ENCODE measurements at regions not wholly inside any gene's neighbourhood (a gene's known extent, or its start where the extent isn't known, plus 50 kb on each side); places are given as distances from the start of the nearest gene placed in this dataset.
"Not testable (repeated sequence)": the region's sequence is repeated elsewhere in the genome, so short reads cannot be mapped to it uniquely, and the experiment has no call there.

DNA sequence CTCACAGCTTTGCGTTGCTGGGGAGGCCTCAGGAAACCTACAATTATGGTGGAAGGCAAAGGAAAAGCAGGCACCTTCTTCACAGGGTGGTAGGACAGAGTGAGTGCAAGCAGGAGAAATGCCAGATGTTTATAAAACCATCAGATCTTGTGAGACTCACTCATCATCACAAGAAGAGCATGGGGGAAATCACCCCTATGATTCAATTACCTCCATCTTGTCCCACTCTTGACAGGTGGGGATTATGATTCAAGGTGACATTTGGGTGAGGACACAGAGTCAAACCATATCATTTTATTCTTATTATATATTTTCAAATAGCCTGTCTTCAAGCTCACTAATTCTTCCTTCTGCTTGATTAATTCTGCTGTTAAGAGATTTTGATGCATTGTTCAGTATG lies 665.3 kb downstream of the TRHDE start:
- TF ChIP-seq Cebpa-rat (IDR thresholded peaks at IDR 0.05) = no peak
- Histone ChIP-seq H3K4me2 (no peak overlapping the region), H3K4me1 (no peaks in the 10 kb centered on the region), H3K36me3 (no peaks in the 10 kb centered on the region), H3K27ac (no peak overlapping the region), H3K27me3 (no peaks in the 10 kb centered on the region), H3K4me3 (no peak overlapping the region), H4K20me1 (no peaks in the 10 kb centered on the region), H3K9ac (no peak overlapping the region), H3K9me3 (no peaks in the 10 kb centered on the region)

DNA sequence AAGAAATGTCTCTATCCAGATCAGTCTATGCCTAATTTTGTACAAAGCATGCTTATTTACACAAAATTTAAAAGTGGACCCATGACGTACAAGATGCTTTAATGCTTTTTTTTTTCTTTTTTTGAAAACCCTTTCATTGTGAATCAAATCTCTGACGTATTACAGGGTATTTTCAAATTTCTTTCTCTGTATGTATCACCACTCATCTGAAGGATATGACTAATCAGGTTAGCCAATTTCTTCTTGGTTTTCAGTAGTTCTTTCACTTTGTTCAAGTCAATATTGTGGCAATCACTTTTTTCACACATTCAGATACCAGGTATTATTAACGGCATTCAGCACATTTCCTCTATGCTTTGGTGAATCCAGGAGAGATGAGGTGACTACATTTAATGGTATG lies 685.3 kb downstream of the TRHDE start:
- Histone ChIP-seq H3K4me2 (no peak overlapping the region), H3K27ac (no peak overlapping the region), H3K4me3 (no peak overlapping the region), H3K4me1 (no peaks in the 10 kb centered on the region), H3K27me3 (no peaks in the 10 kb centered on the region), H3K9ac (no peak overlapping the region), H3K36me3 (no peaks in the 10 kb centered on the region), H4K20me1 (no peaks in the 10 kb centered on the region), H3K9me3 (no peaks in the 10 kb centered on the region)
- no peak for TF ChIP-seq Cebpa-rat (IDR thresholded peaks at IDR 0.05)

DNA sequence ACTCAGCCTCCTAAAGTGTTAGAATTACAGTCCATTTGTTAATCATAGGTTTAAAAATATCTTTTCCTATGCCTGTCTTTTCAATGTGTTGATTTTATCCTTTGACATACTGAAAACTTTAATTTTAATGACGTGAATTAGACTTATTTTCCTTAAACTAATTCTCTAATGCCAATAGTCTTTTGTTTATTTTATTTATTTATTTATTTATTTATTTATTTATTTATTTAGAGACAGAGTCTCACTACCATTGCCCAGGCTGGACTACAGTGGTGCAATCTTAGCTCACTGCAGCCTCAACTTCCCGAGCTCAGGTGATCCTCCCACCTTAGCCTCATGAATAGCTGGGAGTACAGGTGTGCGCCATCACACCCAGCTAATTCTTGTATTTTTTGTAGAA lies 694.5 kb downstream of the TRHDE start:
- no peaks in the 10 kb centered on the region for H3K36me3 ChIP-seq
- no peak overlapping the region for H3K9ac ChIP-seq
- H3K4me3 ChIP-seq = no peak overlapping the region
- no peak overlapping the region for H3K27ac ChIP-seq
- no peaks in the 10 kb centered on the region for H3K9me3 ChIP-seq
- H4K20me1 ChIP-seq = no peaks in the 10 kb centered on the region
- H3K4me1 ChIP-seq = no peaks in the 10 kb centered on the region
- no peak overlapping the region for H3K4me2 ChIP-seq
- TF ChIP-seq Cebpa-rat (IDR thresholded peaks at IDR 0.05) = no peak
- H3K27me3 ChIP-seq = no peaks in the 10 kb centered on the region

DNA sequence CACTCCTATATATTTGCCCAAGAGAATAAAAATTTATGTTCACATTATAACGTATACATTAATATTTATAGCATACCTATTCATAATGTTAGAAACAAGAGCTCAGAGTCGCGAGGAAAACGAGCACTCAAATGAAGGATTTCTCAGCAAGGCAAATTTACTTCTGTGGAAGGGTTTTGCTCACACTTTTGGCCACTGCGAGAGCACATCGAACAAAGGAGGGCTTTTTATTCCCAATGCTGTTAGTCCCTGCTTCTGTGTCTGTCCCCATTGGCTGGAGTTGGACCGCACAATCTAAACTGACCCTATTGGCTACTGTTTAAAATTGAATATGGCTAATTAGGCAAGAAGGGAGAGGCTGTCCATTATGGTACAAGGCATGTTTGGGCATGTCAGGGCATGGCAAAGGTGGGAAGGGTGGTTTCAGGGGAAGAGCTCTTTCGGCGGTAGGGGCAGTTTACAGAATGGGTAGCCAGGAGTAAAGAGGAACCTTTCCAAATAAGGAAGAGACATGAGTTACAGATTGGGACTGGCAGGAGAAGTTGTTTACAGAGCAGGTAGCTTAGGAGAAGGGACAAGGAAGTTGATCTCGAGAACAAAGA lies 702.9 kb downstream of the TRHDE start:
- Histone ChIP-seq H3K9ac (no peak overlapping the region), H3K36me3 (no peaks in the 10 kb centered on the region), H3K27ac (no peak overlapping the region), H3K4me1 (no peaks in the 10 kb centered on the region), H3K4me2 (no peak overlapping the region), H3K4me3 (no peak overlapping the region), H3K27me3 (no peaks in the 10 kb centered on the region), H4K20me1 (no peaks in the 10 kb centered on the region), H3K9me3 (peaks cover 6% of the 10 kb centered on the region; the same call in 1 of the 2 replicates)
- TF ChIP-seq Cebpa-rat (IDR thresholded peaks at IDR 0.05) = no peak

DNA sequence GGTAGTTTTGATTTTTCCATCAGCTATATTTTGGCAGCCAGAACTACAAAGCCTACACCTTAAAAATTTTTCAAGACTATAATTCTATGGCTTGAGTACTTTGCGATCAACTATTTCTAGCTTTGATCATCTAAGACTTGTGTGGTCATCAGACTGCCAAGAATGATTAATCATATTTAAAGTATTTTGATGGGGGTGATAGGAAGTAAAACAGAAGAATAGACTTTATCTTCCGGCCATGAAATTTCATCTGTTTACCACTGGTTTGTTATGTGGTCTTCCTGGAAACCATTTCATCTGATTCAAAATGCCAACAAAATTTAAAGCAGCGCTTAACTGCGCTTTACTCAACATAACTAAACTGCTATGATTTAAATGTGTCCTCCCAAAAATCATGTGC lies 706.8 kb downstream of the TRHDE start:
- Histone ChIP-seq H3K4me3 (no peak overlapping the region), H3K4me1 (no peaks in the 10 kb centered on the region), H3K36me3 (no peaks in the 10 kb centered on the region), H3K4me2 (no peak overlapping the region), H4K20me1 (no peaks in the 10 kb centered on the region), H3K27ac (no peak overlapping the region), H3K27me3 (no peaks in the 10 kb centered on the region), H3K9me3 (peaks cover 6% of the 10 kb centered on the region; the same call in 1 of the 2 replicates), H3K9ac (no peak overlapping the region)
- TF ChIP-seq Cebpa-rat (IDR thresholded peaks at IDR 0.05) = no peak

DNA sequence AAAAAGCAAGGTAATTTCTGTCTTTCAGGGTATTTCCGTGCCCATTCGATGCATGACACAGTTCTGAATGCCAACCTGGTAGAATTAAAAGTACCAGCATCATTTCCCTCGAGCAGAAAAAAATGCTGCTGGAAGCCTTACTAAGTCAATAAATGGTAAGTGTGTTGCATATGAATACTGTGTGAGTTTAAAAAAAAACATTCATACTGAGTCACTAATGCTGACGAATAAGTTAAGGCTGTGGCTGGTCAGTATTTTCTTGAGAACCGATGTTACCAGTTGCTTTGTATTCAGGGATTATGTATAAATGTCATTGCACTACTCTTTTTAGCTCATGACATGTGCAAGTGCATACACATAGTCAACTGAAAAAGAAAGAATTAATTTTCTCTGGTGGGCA lies 710.2 kb downstream of the TRHDE start:
- Histone ChIP-seq H3K27ac (no peak overlapping the region), H3K27me3 (no peaks in the 10 kb centered on the region), H3K4me1 (no peaks in the 10 kb centered on the region), H4K20me1 (no peaks in the 10 kb centered on the region), H3K9me3 (no peaks in the 10 kb centered on the region), H3K4me2 (no peak overlapping the region), H3K4me3 (no peak overlapping the region), H3K9ac (no peak overlapping the region), H3K36me3 (no peaks in the 10 kb centered on the region)
- no peak for TF ChIP-seq Cebpa-rat (IDR thresholded peaks at IDR 0.05)

DNA sequence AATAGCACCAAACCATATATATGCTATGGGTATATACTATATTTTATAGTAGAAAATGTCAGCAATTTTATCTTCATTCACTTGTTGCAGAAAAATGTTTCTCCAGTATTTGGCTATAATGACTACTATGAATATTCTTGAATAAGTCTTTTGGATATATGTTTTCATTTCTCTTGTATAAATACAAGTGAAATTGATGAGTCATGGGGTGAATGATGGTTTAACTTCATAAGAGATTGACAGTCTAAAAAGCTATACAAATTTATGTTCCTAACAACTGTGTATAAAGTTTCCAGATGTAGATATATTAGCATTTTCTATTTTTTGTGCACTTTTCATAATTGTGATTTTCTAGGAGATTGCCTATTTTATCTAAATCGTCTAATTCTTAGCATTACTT lies 714.8 kb downstream of the TRHDE start:
- Histone ChIP-seq H3K4me1 (no peaks in the 10 kb centered on the region), H3K36me3 (no peaks in the 10 kb centered on the region), H3K4me3 (no peak overlapping the region), H3K4me2 (no peak overlapping the region), H3K27ac (no peak overlapping the region), H4K20me1 (no peaks in the 10 kb centered on the region), H3K9ac (no peak overlapping the region), H3K9me3 (no peaks in the 10 kb centered on the region), H3K27me3 (no peaks in the 10 kb centered on the region)
- TF ChIP-seq Cebpa-rat (IDR thresholded peaks at IDR 0.05) = no peak

DNA sequence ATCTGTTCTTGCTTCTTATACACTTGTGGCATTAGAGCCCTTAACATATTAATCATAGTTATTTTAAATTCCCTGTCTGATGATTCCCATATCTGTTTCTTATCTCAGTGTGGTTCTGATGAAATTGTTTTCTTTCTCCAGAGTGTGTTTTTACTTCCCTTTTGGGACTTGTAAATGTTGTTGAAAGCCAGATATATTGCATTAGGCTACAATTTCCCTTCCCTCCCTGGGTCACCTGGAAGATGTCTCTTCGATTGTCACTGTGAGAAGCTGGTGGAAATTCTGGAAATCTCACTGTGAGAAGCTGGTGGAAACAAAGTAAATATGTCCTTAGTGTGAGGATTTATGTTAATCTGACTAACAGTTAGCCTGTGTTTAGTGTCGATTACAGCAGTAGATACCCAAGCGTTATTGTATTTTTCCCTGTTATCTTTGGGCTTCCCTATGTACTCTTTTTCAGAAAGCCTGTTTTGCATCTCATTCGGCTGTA lies 717.3 kb downstream of the TRHDE start:
- Histone ChIP-seq H3K36me3 (no peaks in the 10 kb centered on the region), H3K4me3 (no peak overlapping the region), H4K20me1 (no peaks in the 10 kb centered on the region), H3K4me1 (no peaks in the 10 kb centered on the region), H3K4me2 (no peak overlapping the region), H3K9ac (no peak overlapping the region), H3K27me3 (no peaks in the 10 kb centered on the region), H3K9me3 (no peaks in the 10 kb centered on the region), H3K27ac (no peak overlapping the region)
- TF ChIP-seq Cebpa-rat (IDR thresholded peaks at IDR 0.05) = no peak

DNA sequence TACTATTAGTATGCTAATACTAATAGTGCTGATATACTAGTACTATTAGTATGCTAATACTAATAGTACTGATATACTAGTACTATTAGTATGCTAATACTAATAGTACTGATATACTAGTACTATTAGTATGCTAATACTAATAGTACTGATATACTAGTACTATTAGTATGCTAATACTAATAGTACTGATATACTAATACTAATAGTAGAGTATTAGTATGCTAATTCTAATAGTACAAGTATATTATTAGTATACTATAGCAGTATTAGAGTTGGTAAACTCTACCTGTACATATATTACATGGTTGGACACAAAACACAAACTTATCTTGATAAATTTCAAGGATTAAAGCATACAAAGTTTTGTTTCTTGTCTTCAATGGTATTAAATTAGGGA lies 722.9 kb downstream of the TRHDE start:
- H3K9me3 ChIP-seq, H3K4me3 ChIP-seq, H3K36me3 ChIP-seq, H4K20me1 ChIP-seq, H3K4me1 ChIP-seq, H3K9ac ChIP-seq, H3K27me3 ChIP-seq, H3K27ac ChIP-seq, H3K4me2 ChIP-seq: not testable (repeated sequence)

DNA sequence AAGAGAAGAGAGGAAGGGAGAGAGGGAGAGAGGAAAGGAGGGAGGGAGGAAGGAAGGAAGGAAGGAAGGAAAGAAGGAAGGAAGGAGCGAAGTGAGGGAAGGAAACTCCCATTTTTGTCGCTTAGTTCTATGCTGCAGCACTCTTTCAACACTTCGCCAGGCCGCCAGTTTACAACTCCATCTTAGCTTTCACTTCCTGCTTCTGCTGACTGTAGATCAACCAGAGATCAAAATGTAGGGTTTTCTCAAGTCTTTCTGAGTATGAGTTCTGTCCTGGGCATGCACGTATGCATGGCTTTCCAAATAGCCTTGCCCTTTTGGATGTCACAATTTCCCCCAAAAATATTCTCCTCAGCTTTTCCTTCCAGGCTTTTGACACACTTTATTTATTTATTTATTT lies 723.4 kb downstream of the TRHDE start:
- H3K36me3 ChIP-seq = no peaks in the 10 kb centered on the region
- no peaks in the 10 kb centered on the region for H3K4me1 ChIP-seq
- no peaks in the 10 kb centered on the region for H4K20me1 ChIP-seq
- H3K4me2 ChIP-seq = no peak overlapping the region
- H3K9me3 ChIP-seq = no peaks in the 10 kb centered on the region
- TF ChIP-seq Cebpa-rat (IDR thresholded peaks at IDR 0.05) = no peak
- no peak overlapping the region for H3K9ac ChIP-seq
- H3K27ac ChIP-seq = no peak overlapping the region
- H3K27me3 ChIP-seq = no peaks in the 10 kb centered on the region
- no peak overlapping the region for H3K4me3 ChIP-seq

DNA sequence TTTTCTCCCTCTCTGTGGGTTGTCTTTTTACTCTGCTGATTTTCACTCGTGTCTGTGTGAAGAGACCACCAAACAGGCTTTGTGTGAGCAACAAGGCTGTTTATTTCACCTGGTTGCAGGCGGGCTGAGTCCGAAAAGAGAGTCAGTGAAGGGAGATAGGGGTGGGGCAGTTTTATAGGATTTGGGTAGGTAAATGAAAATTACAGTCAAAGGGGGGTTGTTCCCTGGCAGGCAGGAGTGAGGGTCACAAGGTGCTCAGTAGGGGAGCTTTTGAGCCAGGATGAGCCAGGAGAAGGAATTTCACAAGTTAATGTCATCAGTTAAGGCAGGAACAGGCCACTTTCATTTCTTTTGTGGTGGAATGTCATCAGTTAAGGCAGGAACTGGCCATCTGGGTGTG lies 729.6 kb downstream of the TRHDE start:
- H3K36me3 ChIP-seq, H3K4me1 ChIP-seq, H3K27ac ChIP-seq, H3K27me3 ChIP-seq, H3K4me2 ChIP-seq, H3K4me3 ChIP-seq, H3K9ac ChIP-seq, H3K9me3 ChIP-seq, H4K20me1 ChIP-seq: not testable (repeated sequence)

DNA sequence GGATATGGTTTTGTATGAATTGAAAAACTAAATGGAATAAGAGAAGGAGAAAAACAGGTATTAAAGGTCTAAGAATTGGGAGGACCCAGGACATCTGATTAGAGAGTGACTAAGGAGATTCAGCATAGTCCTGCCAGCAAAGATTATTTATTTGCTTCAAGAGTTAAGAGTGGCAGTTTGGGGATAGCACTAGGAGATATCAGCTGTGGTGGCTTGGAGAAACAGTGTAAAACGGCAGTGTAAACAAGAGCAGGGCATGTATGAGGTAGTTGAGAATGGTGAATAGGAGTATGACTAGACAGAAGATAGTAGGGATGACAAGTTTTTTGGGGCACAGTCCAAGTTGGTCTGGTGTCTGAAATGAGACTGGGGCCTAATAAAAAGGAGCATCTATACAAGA lies 730.3 kb downstream of the TRHDE start:
- not testable (repeated sequence) for H3K27me3 ChIP-seq, H3K9me3 ChIP-seq, H3K9ac ChIP-seq, H3K27ac ChIP-seq, H3K4me3 ChIP-seq, H3K4me1 ChIP-seq, H3K4me2 ChIP-seq, H3K36me3 ChIP-seq, H4K20me1 ChIP-seq

DNA sequence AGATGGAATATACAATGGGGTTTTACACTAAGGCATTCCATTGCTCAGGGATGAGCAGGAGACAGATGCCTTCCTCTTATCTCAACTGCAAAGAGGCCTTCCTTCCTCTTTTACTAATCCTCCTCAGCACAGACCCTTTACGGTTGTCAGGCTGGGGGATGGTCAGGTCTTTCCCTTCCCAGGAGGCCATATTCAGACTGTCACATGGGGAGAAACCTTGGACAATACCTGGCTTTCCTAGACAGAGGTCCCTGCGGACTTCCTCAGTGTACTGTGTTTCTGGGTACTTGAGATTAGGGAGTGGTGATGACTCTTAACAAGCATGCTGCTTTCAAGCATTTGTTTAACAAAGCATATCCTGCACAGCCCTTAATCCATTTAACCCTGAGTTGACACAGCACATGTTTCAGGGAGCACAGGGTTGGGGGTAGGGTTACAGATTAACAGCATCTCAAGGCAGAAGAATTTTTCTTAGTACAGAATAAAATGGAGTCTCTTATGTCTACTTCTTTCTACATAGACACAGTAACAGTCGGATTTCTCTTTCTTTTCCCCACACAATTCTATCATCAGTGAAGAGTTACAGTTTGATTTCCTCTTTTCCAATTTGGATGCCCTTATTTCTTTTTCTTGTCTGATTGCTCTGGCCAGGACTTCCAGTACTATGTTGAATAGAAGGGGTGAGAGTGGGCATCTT lies 737.1 kb downstream of the TRHDE start:
- not testable (repeated sequence) for H3K36me3 ChIP-seq, H3K27ac ChIP-seq, H3K9ac ChIP-seq, H3K4me1 ChIP-seq, H3K4me2 ChIP-seq, H4K20me1 ChIP-seq, H3K9me3 ChIP-seq, H3K27me3 ChIP-seq, H3K4me3 ChIP-seq
